ENCODE measurements at regions not wholly inside any gene's neighbourhood (a gene's known extent, or its start where the extent isn't known, plus 50 kb on each side); places are given as distances from the start of the nearest gene placed in this dataset.

DNA sequence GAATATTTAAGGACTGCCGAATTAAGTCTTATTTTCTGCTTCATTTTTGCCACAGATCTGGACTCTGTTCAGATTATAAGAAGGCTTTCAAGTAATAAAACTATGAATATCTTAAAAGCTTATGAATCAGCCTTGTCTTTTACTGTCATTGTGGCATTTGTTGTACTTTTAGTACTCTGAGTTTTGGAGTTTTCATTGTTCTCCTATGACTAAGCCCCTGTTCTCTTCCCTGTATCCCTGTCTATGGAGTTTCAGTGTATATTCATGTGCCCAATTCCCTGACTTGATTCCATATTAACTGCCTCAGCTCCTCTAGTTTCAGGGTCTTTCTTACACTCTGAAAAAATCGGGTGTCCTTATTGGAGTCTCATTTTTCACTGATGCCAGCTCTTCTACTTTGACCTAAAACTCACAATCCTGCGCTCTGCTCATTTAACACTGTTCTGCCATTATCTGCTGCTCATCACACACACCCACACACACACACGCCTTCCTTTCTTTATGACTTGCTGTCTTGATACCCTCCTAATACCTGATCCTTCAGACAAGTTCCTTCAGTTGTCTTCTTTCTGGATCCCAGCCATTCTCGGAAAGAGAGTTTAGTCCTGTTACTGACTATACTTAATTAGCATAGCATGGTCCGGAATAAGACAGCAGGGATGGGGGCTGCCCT, 511.8 kb downstream of the CPS1 start:
- DNase-seq = no peak

DNA sequence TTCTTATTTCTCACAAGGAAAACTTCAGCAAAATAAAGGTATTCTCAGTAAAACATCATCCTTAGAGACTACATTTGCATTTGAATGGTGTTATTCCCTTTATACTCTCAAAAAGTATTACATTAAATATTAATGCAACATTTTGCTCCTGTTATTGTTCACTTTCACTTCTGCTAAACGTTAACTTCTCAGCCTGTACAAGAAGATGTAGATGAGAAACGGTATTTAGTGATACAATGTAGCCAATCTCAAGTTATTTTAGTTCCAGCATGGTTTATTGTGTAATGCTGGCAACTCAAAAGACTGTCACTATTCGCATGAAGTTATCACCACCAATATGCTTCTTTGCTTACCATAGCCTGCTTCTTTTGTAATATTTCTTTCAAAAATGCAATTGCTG, 514.1 kb downstream of the CPS1 start:
- no peak for DNase-seq

DNA sequence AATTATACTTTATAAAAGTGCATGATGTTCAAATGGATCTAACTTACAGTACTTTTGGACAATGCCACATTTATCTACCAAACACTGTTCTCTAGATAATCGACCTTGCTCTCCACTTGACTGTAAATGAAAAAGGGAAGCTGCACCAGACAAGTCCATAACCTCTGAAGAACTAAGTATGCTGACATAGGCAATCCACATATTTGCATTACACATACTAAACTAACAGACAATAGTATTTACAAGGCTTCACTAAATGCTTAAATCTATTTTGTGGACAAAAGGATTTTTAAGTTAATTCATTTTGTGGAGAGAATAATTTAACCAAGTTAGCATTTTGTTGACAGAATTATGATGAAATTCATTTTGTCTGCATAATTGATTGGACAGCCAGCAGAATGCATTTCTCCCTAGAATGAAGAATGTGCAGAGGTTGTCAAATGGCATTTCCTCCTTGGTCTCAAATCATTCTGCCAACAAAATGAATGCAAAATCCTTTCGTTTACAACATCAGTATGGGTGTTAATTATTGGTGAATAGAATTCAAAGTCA, 520.9 kb downstream of the CPS1 start:
- no peak for DNase-seq

DNA sequence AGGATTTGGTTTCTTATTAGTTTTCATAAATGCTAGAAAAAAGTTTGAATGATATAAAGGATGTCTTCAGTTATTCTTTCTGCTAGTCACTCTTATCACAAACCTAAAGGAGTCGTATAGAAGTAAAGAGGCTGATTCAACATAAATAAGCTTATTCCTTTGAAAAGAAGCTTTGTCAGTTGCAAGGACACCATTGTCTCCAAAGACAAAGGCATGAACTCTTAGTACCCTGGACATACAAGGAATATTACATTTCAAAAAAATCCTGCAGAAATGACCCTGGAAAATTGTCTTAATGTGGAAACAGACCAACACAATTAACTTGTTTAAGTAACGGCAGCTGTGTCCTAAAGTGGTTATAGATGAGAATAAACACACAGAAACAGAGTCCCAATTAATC, 528.0 kb downstream of the CPS1 start:
- DNase-seq = no peak

DNA sequence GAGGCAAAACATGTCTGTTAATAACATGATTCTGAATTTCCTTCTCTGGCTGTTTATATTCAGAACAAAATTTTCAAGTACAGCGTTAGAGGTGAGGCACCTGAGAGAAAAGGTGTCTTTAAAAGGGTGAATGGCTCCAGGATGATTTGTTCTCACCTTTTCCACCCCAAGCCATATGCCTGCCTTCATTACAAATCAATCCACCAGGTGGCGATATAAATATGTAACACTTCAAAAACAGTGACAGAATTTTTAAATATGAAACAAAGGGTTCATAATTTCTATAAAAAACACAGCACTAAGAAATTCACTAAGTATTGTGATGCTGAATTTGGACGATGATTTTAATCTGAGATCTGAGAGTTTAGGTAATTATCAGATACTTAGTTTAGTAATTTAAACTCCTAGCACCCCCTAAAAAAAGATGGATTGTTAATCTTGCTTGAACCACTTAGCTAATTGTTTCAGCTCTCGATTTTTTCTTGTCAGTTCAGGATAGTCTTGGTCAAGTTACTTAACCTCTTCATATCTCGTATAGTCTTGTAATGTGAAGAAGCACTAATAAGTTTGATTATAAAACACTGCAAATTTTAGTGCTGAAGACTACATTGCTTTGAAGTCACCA, 528.8 kb downstream of the CPS1 start:
- peak; percentile 72 for DNase-seq

DNA sequence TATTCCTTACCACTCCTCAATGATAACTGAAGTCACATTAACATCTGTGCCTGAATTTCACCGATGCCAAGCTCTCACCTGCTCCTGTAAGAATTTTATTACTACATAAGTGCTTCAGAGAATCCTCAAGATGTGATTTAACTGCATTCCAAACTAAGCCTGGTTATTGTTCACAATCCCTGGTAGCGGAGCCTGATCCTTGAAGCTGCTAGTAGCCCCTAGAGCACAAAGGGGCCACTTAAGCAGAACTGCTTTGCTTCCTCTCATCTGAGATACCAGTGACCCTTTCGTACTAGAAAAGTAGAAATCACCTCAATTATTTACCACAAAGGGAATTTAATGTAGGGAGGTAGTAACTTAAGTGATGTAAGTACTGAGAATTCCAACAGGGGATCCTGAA, 529.6 kb downstream of the CPS1 start:
- DNase-seq = no peak

DNA sequence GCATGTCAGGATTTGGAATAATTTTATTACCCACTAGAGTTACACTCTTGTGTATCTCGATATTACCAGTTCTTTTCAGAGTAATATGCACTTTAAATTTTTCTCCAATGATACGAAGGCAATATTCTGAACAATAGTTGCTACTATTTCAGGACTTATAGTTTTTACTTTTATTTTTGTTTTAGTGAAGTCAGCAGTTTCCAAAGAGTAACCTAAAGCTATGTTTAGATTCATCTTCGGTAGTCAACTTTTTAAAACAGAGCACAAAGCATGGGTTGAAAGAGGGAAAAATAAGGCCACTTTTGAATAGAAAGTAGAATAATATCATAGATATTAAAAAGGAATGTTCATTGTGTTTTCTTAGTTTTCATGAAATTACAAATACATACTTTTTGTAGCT, 532.7 kb downstream of the CPS1 start:
- DNase-seq = no peak

DNA sequence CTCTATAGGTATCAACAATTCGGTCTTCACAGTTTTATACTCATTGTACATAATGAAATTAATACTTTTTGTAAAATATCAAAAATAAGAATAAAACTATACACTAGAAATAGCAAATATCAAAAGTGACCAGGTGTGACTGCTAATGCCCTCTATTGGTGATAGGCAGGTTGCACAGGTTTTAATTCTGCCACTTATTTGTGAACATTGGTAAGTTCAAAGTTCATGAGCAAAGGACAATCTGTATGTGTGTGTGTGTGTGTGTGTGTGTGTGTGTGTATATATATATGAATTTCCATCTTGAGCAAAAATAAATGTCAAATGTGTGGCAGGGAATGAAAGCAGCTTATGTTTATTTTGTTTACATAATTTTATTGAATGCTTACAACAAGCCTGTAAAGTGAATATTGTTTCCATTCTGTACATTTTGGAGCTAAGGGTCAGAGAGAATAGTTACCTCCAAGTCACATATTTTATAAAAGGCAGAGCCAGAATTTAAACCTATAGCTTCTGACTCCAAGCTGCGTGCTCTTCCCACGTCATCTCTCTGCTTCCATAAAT, 537.4 kb downstream of the CPS1 start:
- DNase-seq = peak; percentile 37

DNA sequence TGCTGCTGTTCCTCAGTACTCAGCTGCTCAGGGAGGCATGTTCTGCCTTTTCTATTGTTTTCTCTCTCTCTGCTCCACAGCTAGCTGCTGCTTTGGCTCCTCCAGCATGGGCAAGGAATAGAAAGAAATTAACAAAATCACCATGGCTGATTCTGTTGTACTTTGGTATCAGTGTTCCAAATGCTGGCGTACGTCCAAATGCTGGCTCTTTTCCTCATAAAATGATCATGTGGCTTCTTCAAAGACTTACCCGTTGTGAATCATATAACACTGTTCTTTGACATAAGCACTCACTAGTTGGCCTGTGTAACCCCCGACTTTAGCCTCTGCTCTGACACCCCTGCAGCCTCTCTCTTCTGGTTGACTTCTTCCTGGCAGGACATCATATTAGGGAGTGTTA, 547.6 kb downstream of the CPS1 start:
- no peak for DNase-seq

DNA sequence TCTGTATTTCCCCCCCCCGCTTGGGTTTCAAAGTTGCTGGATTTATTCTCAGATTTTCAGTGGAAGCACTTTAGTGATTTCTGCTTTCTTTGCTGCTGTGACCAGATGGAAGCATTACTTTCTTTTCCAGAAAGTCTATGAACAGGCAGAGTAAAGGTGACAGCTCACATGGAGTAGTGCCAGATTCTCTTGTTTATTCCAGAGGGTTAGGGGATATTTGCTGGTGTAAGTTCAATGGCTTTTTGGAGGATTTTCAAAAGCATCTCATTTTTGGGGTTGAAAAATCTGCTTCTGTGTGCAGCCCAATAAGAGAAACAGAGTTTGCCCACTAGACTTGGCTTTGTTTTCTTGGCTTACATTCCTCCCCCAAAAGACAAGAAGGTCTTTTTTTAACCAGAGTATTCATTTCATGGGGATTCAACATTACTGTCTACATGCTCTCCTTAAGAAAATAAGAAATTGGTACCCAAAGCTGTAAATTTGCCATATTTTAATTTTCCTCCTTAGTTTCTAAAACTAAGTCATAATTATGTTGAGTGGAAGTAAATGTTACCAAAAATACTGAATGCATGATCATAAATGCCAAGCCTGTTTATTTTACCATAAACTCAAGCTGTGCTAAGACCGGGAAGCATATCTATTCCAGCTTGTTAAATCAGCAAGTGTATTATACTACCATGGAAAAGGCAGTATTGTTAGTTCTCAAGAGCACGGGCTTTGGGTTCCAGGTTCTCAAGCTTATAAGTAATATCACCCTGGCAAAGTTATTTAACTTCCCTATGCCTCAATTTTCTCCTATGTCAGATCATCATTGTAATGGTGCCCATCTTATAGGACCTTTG, 557.2 kb downstream of the CPS1 start:
- no peak for DNase-seq

DNA sequence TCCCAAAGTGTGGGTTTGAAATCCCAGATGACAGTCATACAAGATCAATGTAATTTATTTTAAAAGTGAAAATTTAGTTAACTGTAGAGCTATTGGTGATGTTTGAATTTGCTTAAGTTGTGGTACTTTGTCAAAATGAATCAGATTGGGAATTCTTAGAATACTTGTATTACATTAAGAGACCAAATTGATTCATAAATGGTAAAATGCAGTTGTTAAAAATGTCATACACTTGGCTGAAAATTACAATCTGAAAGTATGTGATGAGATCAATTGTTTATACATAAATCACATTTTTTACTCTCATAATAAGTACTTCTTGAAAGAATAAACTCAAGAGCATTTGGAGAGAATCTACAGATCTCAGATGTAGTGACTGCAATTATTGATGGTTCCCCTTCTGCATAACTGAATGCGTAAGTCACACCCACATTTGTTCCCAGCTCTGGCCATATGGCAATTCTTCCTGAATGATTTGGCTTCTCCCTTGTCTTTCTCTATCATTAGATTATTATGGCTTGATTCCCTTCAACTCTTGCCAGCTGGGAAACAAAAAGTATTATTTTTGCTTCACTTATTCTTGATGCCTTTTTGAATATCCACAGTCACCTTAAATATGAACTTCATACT, 558.5 kb downstream of the CPS1 start:
- DNase-seq = peak; percentile 25

DNA sequence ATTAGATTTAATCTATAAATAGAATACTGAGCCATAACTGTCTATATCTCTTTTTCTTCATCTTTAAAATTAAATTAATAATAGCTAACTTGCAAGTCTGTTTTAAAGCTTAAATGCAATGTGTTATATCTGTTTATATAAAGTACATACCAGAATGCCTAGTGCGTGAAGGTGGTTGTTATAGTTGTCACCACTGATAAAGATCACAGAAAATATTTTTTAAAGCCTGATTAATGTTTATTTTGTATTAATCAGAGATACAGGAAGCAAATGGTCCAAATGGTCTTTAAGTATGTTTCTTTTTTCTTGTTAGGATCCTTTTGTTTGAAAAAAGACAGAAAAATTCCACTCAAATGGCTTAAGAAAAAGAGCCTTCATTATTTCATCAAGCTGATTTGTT, 560.6 kb downstream of the CPS1 start:
- no peak for DNase-seq

DNA sequence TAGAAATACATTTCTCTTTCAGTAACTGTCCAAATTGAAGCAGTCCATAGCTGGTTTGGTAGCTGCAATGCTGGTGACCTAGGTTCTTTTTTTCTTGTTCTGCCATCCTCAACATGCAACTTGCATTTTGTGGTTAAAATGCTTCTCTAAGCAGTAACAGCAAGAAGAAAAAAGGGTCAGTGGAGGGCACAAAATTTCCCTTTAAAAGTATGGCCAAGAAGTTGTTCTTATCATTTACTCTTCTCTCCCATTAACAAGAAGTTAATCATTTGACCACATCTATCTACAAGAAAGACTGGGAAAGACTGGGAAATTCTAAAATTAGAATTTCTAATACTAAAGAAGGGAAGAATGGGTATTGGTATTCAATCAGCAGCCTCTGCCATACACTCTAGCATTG, 569.9 kb downstream of the CPS1 start:
- DNase-seq = no peak

DNA sequence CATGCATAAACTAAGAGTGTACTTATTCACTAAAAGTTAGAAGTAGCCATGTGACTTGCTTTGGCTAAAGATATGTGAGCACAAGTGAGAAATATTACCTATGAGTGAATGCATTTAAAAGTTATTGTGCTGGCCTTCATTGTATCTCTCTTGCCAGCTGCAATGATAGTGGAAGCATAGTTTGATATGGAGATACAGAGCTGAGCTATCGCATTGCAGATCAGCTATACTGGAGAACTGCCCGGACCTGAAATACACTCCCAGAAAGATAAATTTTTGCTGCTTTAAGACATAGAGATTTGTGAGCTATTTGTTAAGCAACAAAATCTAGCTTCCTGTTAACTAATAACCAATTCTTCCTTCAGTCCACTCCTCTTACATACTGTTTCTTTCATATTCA, 571.1 kb downstream of the CPS1 start:
- DNase-seq = no peak

DNA sequence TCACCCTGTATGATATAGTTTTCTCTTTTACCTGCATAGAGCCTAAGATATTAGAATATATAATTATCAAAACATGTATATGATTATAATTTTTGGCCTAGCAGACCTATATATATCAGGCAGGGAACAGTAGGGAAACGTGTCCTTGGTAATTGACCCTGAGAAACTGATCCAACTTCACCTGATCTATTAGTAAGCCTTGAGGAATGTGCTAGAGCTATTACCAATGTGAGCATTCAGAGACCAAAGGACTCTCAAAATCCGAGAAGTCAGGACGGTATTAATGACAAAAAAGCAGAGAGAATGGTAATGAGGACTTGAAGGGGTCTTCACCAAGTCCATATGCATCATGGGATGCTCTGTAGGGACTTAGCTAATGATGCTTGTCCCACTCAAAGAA, 571.9 kb downstream of the CPS1 start:
- no peak for DNase-seq

DNA sequence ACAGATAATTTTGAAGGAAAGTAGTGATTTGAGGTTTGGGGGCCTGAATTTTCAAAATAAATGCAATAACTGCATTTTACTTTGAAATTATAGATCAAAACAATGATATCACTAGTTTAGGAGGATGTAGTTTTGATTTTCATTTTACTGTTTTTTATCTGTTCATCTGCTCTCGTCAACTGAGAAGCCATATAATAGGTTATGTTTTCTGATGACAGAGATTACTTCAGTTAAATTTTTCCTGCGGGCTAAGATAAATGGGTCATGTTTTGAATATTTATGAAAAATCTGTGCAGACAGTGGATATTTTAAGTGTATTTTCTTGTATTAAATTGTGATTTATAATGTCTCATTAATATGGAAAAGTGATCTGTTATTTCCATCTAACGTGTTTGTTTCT, 573.4 kb downstream of the CPS1 start:
- DNase-seq = no peak

DNA sequence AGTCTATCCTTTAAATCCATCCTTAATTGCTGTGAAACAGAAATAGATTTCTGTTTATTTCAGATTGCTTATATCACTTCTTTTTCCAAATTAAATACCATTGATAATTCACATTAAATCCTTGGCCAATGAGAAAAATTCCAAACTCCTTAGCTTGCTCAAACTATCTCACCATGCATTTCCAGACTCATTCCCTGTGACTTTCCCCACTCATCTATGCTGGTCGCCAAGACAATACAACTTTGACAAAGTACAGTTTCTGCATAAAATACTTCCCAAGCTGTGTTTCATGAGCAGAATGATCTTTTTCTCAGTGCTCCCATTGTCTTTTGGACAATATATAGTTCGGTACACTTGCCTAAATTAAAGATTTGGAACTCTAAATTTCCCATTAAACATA, 575.6 kb downstream of the CPS1 start:
- no peak for DNase-seq

DNA sequence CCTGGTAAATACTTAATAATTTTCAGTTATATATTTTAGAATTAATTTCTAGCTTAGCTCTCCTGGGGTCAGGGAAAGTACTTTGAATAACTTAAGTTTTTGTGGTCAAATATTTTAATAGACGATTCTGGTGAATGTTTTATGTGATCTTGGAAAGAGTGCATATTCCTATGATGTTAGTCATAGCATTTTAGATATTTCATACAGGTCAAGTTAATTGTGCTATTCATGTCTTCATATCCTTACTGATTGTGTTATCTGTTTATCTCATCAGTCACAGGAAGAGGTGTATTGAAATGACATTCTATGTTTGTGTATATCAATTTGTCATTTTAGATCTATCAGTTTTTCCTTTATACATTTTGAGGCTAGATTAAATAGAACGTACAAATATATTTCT, 576.2 kb downstream of the CPS1 start:
- DNase-seq = no peak

DNA sequence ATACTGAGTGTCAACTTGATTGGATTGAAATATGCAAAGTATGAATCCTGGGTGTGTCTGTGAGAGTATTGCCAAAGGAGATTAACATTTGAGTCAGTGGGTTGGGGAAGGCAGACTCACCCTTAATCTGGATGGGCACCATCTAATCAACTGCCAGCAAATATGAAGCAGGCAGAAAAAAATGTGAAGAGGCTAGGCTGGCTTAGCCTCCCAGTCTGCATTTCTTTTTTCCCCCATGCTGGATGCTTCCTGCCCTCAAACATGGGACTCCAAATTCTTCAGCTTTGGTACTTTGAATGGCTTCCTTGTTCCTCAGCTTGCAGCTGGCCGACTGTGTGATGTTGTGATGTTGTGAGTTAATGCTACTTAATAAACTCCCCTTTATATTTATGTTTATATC, 577.4 kb downstream of the CPS1 start:
- no peak for DNase-seq

DNA sequence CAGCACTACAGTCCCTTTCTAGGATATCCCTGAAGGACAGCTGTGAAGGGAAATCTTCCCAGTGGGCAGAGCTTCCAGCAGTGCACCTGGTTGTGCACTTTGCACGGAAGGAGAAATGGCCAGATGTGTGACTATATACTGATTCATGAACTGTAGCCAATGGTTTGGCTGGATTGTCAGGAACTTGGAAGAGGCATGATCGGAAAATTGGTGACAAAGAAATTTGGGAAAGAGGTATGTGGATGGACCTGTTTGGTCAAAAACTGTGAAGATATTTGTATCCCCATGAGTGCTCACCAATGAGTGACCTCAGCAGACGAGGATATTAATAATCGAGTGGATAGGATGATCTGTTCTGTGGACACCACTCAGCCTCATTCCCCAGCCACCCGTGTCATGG, 582.2 kb downstream of the CPS1 start:
- no peak for DNase-seq

DNA sequence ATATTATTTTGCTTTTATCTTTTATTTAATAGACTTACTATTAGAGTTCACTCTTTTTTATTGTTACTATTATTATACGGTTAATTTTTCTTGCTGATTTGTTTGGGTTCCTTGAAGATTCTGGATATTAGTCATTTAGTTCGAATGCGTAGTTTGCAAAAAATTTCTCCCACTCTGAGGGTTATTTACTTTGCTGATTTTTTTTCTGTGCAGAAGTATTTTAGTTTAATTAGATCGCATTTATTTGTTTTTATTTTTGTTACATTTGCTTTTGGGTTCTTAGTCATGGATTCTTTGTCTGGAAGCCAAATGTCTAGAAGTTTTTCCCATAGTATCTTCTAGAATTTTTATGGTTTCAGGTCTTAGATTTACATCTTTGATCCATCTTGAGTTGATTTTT, 585.2 kb downstream of the CPS1 start:
- DNase-seq = no peak

DNA sequence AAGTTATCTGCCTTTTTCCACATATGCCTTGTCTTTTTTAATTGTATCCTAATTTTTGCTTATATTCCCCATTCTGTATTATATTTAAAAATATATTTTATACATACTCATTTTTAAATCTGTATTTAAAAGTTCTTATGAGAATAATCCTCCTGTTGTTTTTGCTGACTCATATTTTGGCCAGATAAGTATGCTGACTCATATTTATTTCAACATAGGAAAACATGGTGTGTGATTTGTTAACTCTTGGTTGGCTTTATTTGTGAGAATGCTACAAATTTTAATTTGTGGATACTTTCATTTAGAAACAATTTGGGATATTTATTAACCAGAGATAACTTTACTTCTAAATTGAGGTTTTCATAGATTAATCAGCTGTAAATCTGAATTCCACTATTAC, 587.7 kb downstream of the CPS1 start:
- DNase-seq = no peak

DNA sequence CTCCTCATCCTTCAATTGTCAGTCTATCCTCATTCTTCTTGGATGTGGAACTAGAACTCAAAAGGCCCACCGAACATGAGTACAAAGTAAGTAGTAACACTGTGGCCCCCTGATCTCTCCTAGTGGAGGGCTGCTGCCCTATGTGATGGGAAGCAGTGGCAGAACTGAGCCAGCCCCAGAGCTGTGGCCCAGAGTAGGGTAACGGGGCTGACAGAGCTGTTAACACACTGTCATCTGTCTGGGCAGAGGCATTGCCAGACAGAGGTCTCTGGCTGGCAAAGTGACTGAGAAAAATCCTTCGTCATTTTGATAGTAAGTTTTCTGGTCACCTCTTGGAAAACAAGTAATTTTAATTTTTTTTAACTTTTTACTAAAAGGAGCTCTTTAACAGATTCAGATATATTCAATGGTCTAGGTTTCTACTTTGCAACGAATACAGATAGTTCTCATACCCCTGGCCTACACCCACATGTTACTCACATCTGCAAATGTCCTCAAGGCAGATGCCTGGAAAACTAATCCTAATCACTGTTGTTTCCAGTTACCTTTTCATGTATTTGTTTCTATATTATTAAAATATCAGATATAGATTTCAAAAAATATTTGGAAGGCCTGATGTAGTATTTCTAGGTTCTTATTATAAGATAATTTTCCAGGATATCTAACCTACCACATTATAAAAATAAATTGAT, 588.7 kb downstream of the CPS1 start:
- DNase-seq = no peak
